RWPE1 (cell line): ENCODE measurements at regions not wholly inside any gene's neighbourhood (a gene's known extent, or its start where the extent isn't known, plus 50 kb on each side); places are given as distances from the start of the nearest gene placed in this dataset.

Experiments used
- CTCF ChIA-PET: fragments of 350-600 bp; sonication (Branson Sonifier 250); formaldehyde crosslinking; extraction: SDS; loops from one replicate; lab custom pipeline; 2021; lab: Yijun Ruan, JAX
- POLR2A ChIA-PET: fragments of 400-600 bp; formaldehyde crosslinking; extraction: SDS; loops from one replicate; lab custom pipeline; 2020; ENCODE audit warnings: antibody characterized with exemption; ENCODE audit not compliant: low non-redundant PET; lab: Yijun Ruan, JAX
- DNase-seq: peaks from one replicate; pipeline ENCODE4 v3.0.0; 2012; ENCODE audit warnings: low spot score
- H3K27ac ChIP-seq: fragments of 450-650 bp; 2 replicates; pipeline ENCODE4 v1.5.1; 2017
- CTCF ChIP-seq: fragments of 450-650 bp; conservative IDR thresholded peaks from 2 replicates; pipeline ENCODE4 v1.5.1; 2017; ENCODE audit warnings: low read depth, mild to moderate bottlenecking

GRCh38 chr21:38683222-38683621, 122.5 kb upstream of the ETS2 start:
- CTCF ChIA-PET: no interaction called here
- no peak for TF ChIP-seq CTCF
- H3K27ac ChIP-seq: no peak overlapping the region
- no peak for DNase-seq
- POLR2A ChIA-PET: no interaction called here

- no peak overlapping the region for H3K27ac ChIP-seq
- ChIA-PET CTCF (no interaction called here), POLR2A (no interaction called here)
- no peak for DNase-seq
- no peak for TF ChIP-seq CTCF
Measured at GRCh38 chr21:38688068-38688467, 117.7 kb upstream of the ETS2 start.

- no peak overlapping the region for H3K27ac ChIP-seq
- no peak for TF ChIP-seq CTCF
- ChIA-PET POLR2A (no interaction called here), CTCF (no interaction called here)
- no peak for DNase-seq
Measured at GRCh38 chr21:38691631-38692030, 114.1 kb upstream of the ETS2 start.

GRCh38 chr21:38696579-38696978, 109.2 kb upstream of the ETS2 start:
- POLR2A ChIA-PET: no interaction called here
- CTCF ChIA-PET: no interaction called here
- TF ChIP-seq CTCF: no peak
- no peak for DNase-seq
- no peak overlapping the region for H3K27ac ChIP-seq

GRCh38 chr21:38699048-38699447, 106.7 kb upstream of the ETS2 start:
- no peak for DNase-seq
- H3K27ac ChIP-seq: no peak overlapping the region
- ChIA-PET POLR2A (no interaction called here), CTCF (interaction anchor here (1.7 kb wide), 1 partner anchor 13 kb away, joined by 6 read pairs; no protein-coding TSS in a partner anchor)
- TF ChIP-seq CTCF: no peak

- POLR2A ChIA-PET: no interaction called here
- CTCF ChIA-PET: interaction anchor here (1.3 kb wide), 1 partner anchor 10 kb away, joined by 4 read pairs; no protein-coding TSS in a partner anchor
- no peak for TF ChIP-seq CTCF
- DNase-seq: no peak
- H3K27ac ChIP-seq: no peak overlapping the region
Measured at GRCh38 chr21:38702196-38702595, 103.5 kb upstream of the ETS2 start.
